GM18505 (cell line): ENCODE measurements at regions not wholly inside any gene's neighbourhood (a gene's known extent, or its start where the extent isn't known, plus 50 kb on each side); places are given as distances from the start of the nearest gene placed in this dataset.
"Not testable (repeated sequence)": the region's sequence is repeated elsewhere in the genome, so short reads cannot be mapped to it uniquely, and the experiment has no call there.

Source experiments
- ATAC-seq: cut with Tn5 transposase; IDR thresholded peaks from one replicate; pipeline ENCODE4 v1.9.1; 2021; ENCODE audit not compliant: unreplicated experiment
- POLR2A ChIP-seq: IDR thresholded peaks from 4 replicates; pipeline ENCODE4 v1.6.1; 2011; ENCODE audit warnings: borderline replicate concordance; ENCODE audit not compliant: insufficient read depth, insufficient read length; ENCODE audit errors: extremely low read depth

- ATAC-seq: no peak
- no peak for TF ChIP-seq POLR2A
Measured at GRCh38 chr10:63795094-63795860, 274.1 kb downstream of the REEP3 start.

- no peak for TF ChIP-seq POLR2A
- no peak for ATAC-seq
Measured at GRCh38 chr10:63798599-63799498, 277.6 kb downstream of the REEP3 start.

GRCh38 chr10:63799521-63800300, 278.5 kb downstream of the REEP3 start:
- no peak for TF ChIP-seq POLR2A

GRCh38 chr10:63801166-63801565, 280.0 kb downstream of the REEP3 start:
- no peak for ATAC-seq

More at GRCh38 chr10:63799521-63800300, 278.5 kb downstream of the REEP3 start:
- ATAC-seq: no peak

GRCh38 chr10:63806330-63806729, 285.1 kb downstream of the REEP3 start:
- TF ChIP-seq POLR2A: no peak
- ATAC-seq: no peak

More at GRCh38 chr10:63801166-63801565, 280.0 kb downstream of the REEP3 start:
- no peak for TF ChIP-seq POLR2A

GRCh38 chr10:63812501-63812900, 291.3 kb downstream of the REEP3 start:
- no peak for TF ChIP-seq POLR2A
- no peak for ATAC-seq

GRCh38 chr10:63819753-63820329, 298.6 kb downstream of the REEP3 start:
- no peak for TF ChIP-seq POLR2A
- ATAC-seq: no peak

- ATAC-seq: no peak
- TF ChIP-seq POLR2A: no peak
Measured at GRCh38 chr10:63822496-63822895, 301.3 kb downstream of the REEP3 start.

- no peak for ATAC-seq
- no peak for TF ChIP-seq POLR2A
Measured at GRCh38 chr10:63825111-63825510, 303.9 kb downstream of the REEP3 start.

- TF ChIP-seq POLR2A: no peak
- ATAC-seq: no peak
Measured at GRCh38 chr10:63825766-63826165, 304.6 kb downstream of the REEP3 start.

- ATAC-seq: not testable (repeated sequence)
Measured at GRCh38 chr10:63827018-63827417, 305.8 kb downstream of the REEP3 start.

GRCh38 chr10:63829020-63829419, 307.8 kb downstream of the REEP3 start:
- no peak for TF ChIP-seq POLR2A
- ATAC-seq: no peak
